ENCODE measurements at regions not wholly inside any gene's neighbourhood (a gene's known extent, or its start where the extent isn't known, plus 50 kb on each side); places are given as distances from the start of the nearest gene placed in this dataset.

DNA sequence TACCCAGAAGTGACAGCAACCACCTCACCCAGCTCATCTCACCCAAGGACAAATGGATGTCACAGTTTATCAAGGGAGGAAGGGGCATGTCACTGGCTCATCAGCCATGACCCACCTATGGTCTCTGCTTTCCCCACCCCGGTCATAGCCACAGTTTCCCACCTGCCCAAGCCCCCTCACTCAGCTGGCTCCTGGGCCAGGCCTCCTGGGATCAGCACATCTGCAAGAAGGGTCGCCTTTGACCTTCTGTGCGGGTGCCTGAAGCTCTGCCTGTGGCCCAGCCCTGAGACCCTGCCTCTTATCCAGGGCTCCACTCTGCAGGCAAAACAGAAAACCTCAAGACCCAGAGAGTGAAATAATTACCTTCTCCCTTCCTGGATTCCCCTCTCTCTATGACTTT lies 236.4 kb downstream of the BUD13 start:
- no peak for TF ChIP-seq POLR2AphosphoS5 (IDR thresholded peaks at IDR 0.05)
- TF ChIP-seq, protein P1, sequence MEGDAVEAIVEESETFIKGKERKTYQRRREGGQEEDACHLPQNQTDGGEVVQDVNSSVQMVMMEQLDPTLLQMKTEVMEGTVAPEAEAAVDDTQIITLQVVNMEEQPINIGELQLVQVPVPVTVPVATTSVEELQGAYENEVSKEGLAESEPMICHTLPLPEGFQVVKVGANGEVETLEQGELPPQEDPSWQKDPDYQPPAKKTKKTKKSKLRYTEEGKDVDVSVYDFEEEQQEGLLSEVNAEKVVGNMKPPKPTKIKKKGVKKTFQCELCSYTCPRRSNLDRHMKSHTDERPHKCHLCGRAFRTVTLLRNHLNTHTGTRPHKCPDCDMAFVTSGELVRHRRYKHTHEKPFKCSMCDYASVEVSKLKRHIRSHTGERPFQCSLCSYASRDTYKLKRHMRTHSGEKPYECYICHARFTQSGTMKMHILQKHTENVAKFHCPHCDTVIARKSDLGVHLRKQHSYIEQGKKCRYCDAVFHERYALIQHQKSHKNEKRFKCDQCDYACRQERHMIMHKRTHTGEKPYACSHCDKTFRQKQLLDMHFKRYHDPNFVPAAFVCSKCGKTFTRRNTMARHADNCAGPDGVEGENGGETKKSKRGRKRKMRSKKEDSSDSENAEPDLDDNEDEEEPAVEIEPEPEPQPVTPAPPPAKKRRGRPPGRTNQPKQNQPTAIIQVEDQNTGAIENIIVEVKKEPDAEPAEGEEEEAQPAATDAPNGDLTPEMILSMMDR (IDR thresholded peaks at IDR 0.05), result no peak
- no peak for TF ChIP-seq EP300 (IDR thresholded peaks at IDR 0.05)
